CD4-positive, alpha-beta T cell treated with Interferon gamma for 1 hour (primary cell): ENCODE measurements at regions not wholly inside any gene's neighbourhood (a gene's known extent, or its start where the extent isn't known, plus 50 kb on each side); places are given as distances from the start of the nearest gene placed in this dataset.
"Not testable (repeated sequence)": the region's sequence is repeated elsewhere in the genome, so short reads cannot be mapped to it uniquely, and the experiment has no call there.

Experiments
- DNase-seq: peaks from one replicate; pipeline ENCODE4 v3.0.0-alpha.2; 2020

DNA sequence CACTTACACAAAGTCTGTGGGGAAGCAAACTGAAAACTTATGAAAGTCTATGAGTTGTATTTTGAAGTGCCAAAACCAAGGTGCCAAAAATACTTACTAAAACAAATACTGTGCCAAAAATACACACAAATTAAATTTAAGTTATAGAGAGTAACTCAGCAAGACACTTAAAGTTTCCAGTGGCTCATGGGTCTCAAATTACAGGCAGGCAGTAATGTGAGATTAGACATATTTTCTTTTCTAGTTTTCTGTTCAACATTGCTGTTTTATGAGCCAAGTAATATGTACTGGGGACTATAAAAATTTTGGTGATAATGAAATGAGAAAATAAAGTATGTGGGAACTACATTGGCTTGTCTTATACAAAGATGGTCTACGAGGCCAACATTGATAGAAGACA, 172.2 kb upstream of the SNX2 start:
- DNase-seq: no peak

- DNase-seq: no peak
Measured at GRCh38 chr5:122605236-122605635, 169.6 kb upstream of the SNX2 start.

DNA sequence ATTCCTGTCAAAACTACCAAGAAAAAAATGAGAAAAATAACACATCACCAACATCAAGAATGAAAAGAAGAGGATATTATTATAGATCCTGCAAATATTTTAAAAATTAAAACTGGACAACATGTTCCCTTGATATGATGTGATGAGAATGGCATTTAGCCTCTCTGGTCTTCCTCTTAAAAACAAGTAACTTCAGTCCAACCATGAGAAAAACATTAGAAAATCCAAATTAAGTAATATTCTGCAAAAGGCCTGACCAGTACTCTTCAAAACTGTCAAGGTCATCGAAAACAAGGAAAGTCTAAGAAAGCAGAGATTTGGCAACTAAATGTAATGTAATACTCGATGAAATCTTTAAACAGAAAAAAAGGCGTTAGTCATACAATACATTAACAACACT, 167.1 kb upstream of the SNX2 start:
- DNase-seq: no peak

- no peak for DNase-seq
Measured at GRCh38 chr5:122608222-122608621, 166.7 kb upstream of the SNX2 start.

- no peak for DNase-seq
Measured at GRCh38 chr5:122611406-122611805, 163.5 kb upstream of the SNX2 start.

DNA sequence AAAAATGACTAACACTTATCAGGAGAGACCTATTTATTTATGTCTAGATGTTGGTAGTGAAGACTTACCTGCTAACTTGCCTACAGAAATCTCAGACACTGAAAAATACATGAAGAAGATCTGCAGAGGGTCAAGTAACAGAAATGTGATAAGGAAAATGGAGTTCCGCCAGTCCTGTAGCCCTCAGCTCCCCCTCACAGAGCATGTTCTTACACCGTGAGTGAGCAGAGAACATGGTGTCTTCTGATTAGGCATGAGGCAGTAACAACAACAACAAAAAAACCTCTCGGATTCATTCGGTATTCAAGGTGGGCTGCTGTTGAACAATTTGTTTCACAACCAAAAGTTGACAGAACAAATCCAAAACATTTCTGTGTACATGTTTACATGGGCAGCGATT, 162.0 kb upstream of the SNX2 start:
- DNase-seq: no peak

- no peak for DNase-seq
Measured at GRCh38 chr5:122615146-122615545, 159.7 kb upstream of the SNX2 start.

GRCh38 chr5:122615832-122616231, 159.0 kb upstream of the SNX2 start:
- no peak for DNase-seq

- not testable (repeated sequence) for DNase-seq
Measured at GRCh38 chr5:122618046-122618445, 156.8 kb upstream of the SNX2 start.

GRCh38 chr5:122620768-122621167, 154.1 kb upstream of the SNX2 start:
- not testable (repeated sequence) for DNase-seq

DNA sequence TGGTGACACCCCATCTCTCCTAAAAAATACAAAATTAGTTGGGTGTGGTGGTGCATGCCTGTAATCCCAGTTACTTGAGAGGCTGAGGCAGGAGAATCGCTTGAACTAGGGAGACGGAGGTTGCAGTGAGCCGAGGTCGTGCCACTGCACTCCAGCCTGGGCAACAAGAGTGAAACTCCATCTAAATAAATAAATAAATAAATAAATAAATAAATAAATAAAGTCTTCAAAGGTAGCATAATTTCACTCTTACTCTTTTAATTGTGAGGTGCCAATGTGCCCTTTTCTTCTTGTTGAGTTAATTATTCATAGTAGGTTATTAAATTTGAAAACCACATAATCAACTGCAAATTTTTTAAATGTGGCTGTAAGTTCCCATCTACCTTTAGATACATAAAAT, 146.2 kb upstream of the SNX2 start:
- DNase-seq: not testable (repeated sequence)

DNA sequence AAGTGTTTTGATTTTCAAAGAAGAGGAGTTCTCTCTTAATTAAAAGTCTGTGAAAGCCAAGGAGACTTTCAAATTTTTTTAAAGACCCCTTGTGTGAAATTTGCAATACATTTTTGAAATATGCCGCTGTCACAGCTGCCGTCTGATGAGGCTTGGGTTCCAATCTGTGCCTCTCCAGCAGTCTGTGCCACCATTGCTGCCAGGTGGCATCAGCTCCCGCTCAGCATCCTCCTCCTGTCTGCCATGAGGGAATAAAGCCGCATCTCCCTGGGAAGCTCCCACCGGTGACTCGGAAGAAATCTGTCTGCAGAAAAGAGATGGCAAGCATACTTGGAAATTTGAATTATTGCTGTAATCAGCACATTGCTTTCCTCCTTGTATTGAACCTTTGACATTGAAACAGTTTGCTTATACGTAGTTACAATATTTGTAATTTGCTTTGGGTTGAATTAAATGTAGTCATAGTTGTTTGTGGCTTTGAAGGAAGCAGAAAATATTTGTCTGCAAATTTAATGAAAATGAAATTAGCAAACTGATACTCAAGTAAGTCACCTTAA, 145.7 kb upstream of the SNX2 start:
- DNase-seq: no peak

DNA sequence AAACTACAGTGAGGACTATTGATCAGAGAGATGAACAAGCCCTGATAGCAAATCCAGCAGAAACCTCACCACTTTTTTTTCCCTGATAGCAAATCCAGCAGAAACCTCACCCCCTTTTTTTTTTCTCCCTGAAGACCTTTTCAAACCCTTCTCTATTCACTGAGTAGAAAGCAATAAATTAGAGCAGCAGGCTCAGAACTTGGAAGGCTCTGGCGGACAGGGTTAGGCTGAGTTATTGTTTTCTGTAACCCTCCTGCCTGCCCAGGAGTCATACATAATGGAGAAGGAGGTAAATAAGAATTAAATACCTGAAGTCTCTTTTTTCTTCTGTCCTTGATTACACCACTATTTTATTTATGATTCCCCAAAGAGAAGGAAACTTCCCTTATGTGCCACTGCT, 136.3 kb upstream of the SNX2 start:
- DNase-seq: no peak

- DNase-seq: no peak
Measured at GRCh38 chr5:122639033-122639432, 135.8 kb upstream of the SNX2 start.

DNA sequence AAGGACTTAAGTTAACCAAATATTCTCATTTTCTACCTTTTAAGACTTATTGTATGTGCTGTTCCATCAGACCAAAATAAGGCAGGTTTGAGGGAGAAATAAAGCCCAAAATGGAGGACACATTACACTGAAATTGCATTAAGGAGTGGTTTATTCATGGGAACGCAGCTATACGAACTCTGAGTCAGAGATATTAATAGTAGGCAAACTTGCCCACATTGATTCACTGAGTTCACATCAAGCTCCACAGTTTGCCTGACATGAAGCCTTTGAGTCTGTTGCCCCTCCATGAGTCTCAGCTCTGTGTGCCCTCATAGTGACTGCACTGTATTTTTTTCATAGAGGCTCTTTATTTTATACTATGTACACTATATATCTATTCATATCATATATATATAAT, 135.0 kb upstream of the SNX2 start:
- no peak for DNase-seq

- no peak for DNase-seq
Measured at GRCh38 chr5:122649080-122649479, 125.8 kb upstream of the SNX2 start.

DNA sequence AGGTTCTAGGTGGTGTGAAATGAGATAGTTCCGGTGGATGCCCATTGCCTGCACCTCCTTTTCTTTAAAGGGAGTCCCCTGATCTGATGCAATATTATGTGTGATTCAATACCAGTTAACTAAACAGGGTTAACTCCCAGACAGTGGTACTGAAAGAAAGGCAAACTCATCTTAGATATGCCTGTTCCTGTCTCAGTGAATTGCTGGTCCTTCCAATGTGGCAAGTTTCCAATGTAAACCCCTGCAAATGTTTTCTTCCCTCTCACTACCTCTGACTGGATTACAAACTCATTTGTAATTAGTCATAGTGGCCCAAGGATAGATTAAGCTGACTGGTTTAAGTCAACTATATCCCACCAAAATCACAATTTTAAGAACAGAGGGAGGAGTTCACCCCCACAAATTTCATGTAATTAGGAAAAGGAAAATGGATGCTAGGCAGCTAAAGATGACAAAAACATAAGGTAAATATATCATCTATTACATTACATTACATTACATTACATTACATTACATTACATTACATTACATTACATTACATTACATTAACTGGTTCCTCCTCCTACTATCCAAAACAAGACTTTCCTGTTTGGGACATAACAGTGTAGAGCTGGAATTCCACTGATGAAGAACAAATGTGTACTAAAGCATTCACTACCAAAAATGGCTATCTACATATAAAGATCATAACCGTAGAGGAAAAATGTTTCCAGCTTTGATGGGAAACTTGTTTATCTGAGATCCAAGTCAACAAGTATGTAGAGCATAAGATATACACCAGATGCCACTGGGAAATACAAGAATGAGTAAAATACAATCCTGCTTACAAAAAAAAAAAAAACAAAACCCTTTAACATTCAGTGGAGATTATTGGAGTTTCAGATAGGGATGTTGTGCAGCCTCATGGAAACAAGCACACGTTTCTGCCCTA, 121.5 kb upstream of the SNX2 start:
- DNase-seq: no peak

GRCh38 chr5:122656160-122656559, 118.7 kb upstream of the SNX2 start:
- no peak for DNase-seq

GRCh38 chr5:122656577-122656976, 118.3 kb upstream of the SNX2 start:
- no peak for DNase-seq

DNA sequence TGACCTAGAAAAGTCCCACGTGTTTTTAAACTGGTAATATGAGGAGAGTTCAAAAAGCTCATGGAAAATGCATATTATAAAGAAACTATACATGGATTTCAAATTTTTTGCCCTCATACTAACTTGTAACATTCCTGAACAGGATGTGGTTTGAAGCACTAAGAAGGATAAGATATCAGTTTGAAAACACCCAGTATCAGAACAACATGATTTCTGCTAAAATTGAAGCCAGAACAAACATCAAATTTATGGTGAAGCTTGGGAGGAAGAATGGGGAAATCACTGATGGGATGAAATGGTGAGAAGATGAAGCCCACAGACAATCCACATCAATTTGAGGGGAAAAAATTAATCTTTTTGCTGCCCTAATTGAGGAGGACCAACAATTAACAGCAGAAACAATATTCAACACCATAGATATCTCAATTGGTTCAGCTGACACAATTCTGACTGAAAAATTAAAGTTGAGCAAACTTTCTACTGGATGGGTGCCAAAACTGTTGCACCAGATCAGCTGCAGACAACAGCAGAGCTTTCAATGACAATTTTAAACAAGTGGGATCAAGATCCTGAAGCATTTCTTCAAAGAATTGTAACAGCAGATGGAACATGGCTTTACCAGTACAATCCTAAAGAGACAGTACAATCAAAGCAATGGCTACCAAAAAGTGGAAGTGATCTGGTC, 113.2 kb upstream of the SNX2 start:
- no peak for DNase-seq

DNA sequence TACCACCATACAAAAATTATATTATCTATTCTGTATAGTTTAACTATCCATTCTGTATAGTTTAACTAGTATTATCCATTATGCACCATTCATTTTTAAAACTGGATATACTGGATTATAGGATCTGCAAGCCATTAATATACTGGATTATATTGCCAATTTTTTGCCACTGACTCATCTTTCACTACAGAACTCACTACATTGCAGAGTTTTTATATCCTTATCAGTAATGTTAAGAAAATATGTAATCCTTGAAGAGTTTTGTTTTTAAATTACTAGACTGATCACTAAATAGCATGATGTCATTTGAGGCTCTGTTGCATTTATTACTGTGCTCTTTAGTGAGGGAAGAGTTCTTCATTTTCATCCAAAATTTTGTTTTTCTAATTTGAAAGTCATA, 109.8 kb upstream of the SNX2 start:
- no peak for DNase-seq

DNA sequence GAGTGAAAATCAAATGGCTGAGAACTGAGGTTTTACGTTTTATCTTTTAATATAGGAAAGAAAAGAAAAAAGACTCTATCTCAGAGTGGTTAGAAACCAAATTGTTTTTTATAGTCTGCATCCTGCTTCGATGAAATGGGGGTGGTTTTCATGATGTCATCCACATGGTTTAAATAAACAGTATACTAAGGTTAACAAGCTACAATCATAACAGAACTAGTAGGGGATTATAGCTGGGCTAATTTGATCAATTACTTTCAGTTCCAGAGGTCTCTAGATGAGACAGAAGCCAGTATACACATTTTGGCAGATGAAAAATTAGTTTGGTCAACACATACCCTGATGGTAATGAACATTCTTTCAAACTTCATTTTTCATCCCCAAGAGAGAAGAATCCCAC, 106.3 kb upstream of the SNX2 start:
- DNase-seq: no peak

- DNase-seq: not testable (repeated sequence)
Measured at GRCh38 chr5:122669709-122670108, 105.2 kb upstream of the SNX2 start.

GRCh38 chr5:122673343-122673742, 101.5 kb upstream of the SNX2 start:
- DNase-seq: no peak
